ENCODE measurements at regions not wholly inside any gene's neighbourhood (a gene's known extent, or its start where the extent isn't known, plus 50 kb on each side); places are given as distances from the start of the nearest gene placed in this dataset.

DNA sequence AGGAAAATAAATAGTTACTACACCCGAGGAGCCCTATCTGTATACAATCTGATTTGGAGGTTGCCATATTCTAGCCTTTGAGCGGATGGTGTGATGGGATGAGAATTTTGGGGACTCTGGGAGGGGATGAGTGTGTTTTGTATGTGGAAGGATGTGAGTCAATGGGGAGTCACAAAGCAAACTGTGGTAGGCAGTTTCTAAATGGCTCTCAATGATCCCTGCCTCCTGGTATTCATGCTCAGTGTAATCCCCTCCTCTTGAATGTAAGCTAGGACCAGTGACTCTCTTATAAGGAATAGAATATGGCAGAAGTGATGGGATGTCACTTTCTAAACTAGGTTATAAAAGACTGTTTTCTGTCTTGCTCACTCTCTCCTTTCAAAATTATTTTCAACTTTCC, 205.7 kb upstream of the RIOK2 start:
- CTCF ChIA-PET: no interaction called here
- POLR2A ChIA-PET: no interaction called here

DNA sequence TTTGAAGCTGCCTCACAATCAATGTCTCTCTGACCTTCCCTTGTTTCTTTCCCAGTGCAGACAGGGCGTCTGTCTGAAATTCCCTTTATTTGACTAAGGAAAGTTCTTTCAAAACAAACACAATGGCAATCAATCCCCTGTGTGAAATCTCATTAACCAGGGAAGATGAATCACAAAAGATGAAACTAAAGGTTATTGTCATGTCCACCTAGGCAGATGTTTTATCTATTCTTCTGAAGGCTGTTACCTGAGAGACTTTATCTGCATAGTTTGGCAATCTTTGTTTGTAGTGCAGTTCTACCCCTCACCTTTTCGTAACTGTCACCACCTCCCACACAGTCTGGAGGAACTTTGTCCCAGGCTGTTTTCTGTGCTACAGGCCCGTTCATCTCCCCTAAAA, 217.5 kb upstream of the RIOK2 start:
- CTCF ChIA-PET: no interaction called here
- POLR2A ChIA-PET: no interaction called here

DNA sequence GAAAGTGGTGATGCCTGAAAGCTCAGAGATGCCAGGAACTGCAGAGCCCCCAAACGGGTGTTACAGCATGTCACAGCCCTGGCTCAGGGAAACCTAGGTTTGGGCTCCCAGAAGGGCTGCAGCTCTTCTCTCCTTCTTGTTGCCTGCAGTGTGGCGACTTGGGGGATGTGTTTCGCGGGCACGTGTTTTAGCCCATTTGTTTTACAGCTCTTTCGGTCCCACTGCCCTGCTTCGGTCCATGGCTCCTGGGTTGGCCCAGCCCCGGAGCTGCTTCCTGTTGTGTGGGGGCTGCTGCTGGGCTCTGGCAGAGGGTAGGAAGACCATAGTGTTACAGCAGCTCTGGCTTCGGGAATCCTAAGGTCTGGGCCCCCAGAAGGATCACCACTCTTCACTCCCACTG, 222.9 kb upstream of the RIOK2 start:
- CTCF ChIA-PET: no interaction called here
- POLR2A ChIA-PET: no interaction called here

DNA sequence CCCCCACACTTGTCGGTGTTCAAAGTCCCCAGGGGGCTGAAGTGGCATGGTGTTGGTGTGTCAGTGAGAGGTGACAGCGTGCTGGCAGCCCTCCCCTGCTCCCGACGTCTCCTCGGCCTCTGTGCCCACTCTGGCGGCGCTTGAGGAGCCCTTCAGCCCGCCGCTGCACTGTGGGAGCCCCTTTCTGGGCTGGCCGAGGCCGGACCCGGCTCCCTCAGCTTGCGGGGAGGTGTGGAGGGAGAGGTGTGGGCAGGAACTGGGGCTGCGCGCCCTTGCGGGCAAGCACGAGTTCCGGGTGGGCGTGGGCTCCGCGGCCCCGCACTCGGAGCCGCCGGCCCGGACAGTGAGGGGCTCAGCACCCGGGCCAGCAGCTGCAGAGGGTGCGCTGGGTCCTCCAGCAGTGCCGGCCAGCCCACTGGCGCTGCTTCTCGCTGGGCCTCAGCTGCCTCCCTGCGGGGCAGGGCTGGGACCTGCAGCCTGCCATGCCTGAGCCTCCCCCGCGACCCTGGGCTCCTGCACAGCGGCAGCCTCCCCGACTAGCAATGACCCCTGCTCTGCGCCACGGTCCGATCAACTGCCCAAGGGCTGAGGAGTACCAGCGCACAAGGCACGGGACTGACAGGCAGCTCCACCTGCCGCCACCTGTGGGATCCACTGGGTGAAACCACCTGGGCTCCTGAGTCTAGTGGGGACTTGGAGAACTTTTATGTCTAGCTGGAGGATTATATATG, 224.1 kb upstream of the RIOK2 start:
- ChIA-PET CTCF (no interaction called here), POLR2A (no interaction called here)

DNA sequence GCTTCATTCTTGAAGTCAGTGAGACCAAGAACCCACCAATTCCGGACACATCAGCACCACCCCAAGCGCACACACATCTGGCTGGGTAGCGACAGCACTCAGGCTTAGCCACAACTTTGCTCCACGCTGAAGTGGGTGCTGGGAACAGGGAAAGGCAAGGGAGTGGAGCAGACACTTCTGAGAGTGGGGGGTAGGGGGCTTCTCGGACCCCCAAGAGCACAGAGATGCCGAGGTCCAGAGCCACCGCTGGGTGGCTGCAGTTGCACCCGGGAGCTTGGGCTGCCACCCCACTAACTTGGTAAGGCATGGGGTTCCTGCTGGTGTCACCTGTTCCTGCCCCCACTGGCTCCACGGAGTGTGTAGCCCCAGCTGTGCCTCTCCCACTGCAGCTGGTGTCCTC, 225.3 kb upstream of the RIOK2 start:
- ChIA-PET CTCF (no interaction called here), POLR2A (no interaction called here)

DNA sequence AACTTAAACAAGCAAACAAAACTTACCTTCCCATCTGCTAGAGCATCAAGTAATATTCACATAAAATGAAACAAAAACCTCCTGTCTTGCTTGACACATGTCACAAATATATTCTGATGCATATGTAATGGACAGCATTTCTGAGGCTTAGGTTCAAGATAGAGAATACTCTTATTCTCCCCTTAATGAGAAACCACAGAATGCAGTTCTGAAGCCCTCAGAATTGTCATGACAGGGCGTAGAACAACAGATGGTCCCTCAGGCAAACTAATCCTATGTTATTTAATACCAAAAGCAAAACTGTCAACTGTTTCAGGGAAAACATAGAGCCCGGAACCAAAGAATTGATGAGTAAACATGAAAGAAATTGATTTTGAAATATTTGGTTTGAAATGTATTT, 229.9 kb upstream of the RIOK2 start:
- POLR2A ChIA-PET: no interaction called here
- CTCF ChIA-PET: no interaction called here

DNA sequence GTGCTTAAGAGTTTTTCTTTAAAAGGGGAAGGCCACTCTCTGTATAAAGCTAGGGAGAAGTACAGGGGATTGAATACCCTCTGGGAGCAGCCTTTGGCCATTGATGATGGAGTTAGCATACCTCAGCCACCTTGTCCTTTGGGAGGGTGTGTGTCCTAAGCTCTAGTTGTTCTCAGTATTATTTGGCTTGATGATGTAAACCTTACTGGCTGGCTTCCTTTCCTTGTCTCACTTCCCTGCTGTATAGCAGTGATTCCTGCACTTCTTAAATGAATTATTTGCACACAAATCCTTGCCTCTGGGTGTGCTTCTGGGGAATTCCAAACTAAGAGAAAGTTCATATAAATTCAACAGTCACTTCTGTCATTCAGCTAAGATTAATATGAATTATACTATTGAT, 234.9 kb upstream of the RIOK2 start:
- CTCF ChIA-PET: no interaction called here

DNA sequence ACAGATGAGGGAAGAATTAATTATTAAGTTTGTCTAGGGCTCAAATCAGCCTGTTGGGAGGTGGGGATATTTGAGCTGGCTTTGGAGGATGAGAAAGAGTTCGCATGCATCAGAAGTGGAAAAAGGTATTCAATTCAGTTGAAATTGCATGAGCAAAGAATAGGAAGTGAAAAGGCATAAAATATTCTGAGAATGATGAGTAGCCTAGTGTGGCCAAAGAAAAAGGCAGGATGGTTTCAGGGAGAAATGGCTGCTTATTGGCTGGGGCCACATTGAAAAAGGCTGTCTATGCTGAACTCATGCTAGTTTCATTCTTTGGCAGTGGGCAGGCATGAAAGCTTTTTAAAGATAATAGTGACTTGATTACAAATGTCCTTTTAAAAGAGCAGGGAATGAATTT, 235.4 kb upstream of the RIOK2 start:
- ChIA-PET POLR2A (no interaction called here), CTCF (no interaction called here)

More for the DNA sequence above, 234.9 kb upstream of the RIOK2 start:
- POLR2A ChIA-PET: no interaction called here

DNA sequence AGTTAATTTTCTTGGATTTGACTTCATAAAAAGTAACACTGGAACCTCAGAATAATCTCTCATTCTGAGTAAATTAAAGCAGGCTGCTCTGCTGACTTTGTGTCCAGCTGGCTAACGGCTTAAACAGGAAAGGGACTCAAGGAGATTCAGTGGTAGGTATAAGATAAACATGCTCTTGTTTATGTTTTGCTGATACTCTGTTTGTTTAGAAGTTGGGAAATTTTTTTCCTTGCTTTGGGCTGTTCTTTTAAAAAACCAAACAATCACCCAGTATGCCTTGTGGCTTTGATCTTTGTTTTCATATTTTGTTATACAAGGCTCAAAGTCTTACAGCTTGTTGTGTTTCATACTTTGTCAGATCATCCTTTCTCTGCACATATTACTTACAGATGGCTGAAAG, 237.6 kb upstream of the RIOK2 start:
- CTCF ChIA-PET: no interaction called here
- POLR2A ChIA-PET: no interaction called here

DNA sequence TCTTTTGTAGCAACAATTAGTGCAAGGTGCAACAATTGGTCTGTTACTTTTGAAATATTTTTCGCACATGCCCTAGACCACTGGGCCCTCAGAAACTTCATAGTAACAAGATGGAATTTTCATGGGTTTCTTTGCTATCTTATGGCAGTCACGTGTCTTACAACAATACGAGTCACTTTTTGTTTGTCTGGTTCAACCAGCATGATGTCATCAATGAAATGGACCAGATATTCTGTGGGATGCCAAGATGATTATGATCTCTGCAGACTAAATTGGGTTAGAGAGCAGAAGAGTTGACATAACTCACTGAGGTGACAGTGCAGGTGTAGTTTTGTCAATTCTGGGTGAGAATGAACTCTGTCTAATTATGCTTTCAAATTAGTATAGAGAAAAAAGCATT, 239.6 kb upstream of the RIOK2 start:
- CTCF ChIA-PET: no interaction called here
- POLR2A ChIA-PET: no interaction called here

DNA sequence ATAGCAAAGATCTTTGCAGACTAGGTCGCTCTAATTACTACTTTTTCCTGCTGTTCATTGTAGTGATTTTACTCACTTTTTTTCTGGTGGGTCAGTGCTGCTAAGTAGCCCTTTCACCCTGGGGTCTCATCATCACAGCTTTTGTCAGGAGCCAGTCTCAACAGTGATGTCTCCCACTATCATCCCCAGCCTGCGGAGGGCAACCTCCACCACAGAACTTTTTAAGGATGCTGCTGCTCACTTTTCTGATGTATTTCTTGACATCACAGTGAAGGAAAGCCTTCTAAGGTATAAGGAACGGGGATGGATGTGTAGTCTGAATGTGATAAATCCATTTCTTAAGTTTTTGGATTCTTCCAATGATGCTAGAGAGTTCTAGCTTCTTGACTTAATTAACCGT, 242.5 kb upstream of the RIOK2 start:
- ChIA-PET CTCF (no interaction called here), POLR2A (no interaction called here)

DNA sequence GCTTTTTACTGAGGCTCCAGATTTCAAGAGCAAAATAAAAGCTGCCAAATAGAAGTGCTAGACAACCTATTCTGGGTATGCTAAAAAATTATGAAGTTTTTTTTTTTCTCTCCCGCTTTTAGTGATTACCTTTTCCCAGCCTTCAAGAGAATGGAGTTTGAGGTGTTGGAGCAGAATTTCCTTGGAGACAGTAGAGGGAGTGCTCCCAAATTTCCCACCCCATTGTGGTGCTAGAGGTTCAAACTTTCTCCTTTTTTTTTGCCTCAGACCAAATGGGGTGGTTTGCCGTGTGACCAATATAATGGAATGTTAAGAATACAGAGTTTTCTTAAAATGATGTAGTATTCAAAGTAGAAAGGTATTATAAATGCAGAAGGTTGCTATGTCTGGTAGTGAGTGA, 244.2 kb upstream of the RIOK2 start:
- POLR2A ChIA-PET: no interaction called here
- CTCF ChIA-PET: no interaction called here

DNA sequence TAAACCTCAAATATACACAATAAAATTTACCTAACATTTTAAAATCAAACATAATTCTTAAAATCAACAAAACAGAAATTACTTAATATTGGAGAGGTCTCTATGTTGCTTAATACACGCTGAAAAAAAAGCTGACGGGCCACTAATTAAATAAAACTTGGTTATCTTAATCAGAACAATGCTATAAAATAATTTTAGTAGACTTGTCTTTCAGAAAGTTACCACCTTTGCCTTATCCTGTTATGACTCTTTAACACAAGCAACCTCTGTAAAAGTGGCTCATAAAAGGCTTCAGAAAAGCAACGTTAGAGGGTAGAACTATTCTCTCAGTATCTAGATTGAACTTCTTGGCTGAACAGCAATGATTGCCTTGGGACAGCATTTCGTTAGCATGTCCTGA, 251.0 kb upstream of the RIOK2 start:
- CTCF ChIA-PET: no interaction called here

DNA sequence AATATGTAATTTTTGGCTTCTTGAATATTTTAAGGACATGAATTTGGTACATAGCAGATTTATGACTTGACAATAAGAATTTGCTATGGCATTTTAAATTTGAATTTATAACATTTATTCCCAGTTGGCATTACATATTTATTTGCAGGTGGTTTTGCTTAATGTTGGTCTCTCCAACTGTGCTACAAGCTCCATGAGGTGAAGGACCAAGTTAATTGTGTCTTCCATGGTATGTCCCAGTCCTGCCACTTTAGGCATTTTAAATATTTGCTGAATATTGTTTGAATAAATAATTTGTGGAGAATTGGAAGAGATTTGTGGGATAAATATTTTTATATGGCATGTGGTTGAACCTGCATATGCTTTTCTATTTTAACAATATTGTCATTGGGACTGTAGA, 253.4 kb upstream of the RIOK2 start:
- ChIA-PET CTCF (no interaction called here), POLR2A (no interaction called here)

More for the DNA sequence above, 251.0 kb upstream of the RIOK2 start:
- POLR2A ChIA-PET: no interaction called here

DNA sequence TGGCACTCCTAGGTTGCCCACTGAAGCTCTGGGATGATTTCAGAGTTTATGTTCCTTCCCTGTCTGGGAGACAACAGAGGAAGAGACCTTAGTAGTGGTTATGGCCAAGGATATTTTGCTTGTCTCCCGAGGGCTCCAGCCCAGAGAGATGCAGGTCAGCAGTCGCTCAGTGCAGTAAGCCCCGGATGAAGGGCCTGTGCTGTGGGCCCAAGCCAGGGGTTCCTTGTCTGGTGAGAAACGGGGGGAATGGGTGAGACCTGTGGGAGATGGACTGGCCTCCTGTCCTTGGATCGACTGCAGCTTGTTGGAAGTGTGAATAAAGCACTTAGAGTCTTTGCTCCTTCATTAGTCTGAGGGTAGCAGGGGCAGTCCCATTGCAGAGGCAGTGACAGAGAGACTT, 260.7 kb upstream of the RIOK2 start:
- POLR2A ChIA-PET: no interaction called here
- CTCF ChIA-PET: no interaction called here

DNA sequence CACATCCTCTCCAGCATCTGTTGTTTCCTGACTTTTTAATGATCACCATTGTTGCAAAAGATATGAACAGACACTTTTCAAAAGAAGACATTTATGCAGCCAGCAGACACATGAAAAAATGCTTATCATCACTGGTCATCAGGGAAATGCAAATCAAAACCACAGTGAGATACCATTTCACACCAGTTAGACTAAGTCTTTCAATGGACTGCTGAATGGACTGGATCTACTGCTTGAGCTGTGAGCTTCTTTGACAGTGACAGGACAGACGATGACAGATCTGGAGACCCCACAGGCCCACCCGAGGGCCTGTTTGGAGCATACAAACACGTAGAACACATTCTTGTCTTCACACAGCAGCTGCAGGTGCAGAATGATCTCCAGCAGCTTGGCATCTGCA, 266.1 kb upstream of the RIOK2 start:
- CTCF ChIA-PET: no interaction called here
- POLR2A ChIA-PET: no interaction called here

DNA sequence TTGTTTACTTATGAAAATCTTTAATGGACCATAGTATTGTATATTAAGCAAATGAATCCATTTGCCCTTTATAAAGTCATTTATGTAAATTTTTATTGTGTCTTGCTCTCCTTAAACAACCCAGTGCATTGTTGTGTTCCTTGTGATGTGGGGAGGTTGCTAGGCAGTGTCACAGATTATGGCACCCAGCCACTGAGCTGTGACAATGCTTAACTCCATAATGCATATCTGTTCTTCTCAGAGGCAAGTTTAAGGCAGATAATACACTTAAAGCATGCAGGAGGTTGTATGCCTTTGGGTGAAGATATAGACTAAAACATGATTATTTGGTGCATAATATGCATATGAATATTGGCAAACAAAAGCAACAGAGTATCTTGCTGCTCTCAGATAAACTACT, 269.6 kb upstream of the RIOK2 start:
- POLR2A ChIA-PET: no interaction called here
- CTCF ChIA-PET: no interaction called here

DNA sequence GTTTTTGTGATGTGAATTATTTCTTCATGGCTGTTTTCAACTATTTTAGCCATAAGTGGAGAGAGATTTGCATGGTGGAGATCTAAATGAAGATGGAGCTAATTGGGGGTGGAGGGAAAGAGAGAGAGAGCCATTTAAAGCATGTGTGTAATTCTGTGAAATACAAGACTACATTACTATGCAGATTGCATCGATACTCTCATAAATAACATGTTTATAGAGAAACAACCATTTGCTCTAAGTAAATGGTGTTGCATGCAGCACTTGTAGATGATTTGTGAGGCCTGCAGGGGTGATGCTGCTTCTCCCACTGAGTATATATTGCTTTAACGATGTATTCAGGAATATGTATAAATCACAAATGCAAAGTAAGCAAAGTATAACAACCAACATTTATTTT, 270.2 kb upstream of the RIOK2 start:
- ChIA-PET POLR2A (no interaction called here), CTCF (no interaction called here)

DNA sequence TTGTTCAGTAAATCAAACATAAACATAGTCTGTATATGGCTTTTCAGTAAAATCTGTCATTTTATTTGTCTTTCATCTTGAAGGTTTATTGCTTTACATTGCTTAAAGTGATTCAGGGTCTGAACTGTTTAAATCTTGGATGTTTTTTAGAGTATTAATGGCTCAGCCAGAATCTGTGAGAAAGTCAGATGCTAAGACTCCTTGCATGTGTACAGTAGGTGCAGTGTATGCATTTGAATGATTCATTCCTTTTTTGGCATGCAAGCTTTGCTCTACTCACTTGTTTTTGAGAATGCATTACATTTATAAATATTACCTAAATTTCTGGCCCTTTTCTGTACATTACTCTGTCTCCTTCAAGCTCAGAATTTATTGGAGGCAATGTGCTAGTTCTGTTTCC, 271.0 kb upstream of the RIOK2 start:
- ChIA-PET POLR2A (no interaction called here), CTCF (no interaction called here)

DNA sequence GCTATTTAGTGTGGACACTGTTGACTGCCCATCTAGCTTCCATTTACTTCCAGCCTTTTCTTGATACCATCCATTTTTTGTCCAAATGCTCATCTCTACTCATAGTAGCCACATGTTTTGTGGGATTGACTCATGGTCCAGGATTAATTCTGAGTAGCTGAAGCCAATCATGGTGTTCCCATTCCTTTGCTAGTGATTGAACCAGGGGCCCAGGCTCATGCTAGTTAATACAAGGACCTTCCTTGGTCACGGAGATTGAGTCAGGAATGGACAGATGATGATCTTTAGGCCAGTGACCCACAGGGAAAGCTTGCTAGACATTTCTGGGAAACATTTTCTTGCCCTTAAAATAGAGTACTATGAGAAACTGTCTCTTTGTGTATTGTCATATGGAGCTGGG, 272.9 kb upstream of the RIOK2 start:
- POLR2A ChIA-PET: no interaction called here
- CTCF ChIA-PET: no interaction called here

DNA sequence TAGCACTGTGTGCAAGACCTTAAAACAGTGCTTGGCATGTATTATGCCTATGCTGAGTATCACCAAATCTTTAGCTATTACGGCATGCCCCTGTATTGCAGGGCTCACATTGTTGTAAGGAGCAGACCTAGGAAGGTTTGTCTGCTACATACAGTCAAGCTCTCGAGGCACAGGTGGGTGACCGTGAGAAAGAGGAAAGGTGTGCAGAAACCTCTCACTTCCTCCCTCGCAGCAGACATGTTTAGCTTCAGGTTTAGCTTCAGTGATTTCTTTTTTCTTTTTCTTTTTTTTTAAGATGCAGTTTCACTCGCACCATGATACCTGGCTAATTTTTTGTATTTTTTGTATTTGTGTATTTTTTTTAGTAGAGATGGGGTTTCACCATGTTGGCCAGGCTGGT, 275.8 kb upstream of the RIOK2 start:
- ChIA-PET POLR2A (no interaction called here), CTCF (no interaction called here)

DNA sequence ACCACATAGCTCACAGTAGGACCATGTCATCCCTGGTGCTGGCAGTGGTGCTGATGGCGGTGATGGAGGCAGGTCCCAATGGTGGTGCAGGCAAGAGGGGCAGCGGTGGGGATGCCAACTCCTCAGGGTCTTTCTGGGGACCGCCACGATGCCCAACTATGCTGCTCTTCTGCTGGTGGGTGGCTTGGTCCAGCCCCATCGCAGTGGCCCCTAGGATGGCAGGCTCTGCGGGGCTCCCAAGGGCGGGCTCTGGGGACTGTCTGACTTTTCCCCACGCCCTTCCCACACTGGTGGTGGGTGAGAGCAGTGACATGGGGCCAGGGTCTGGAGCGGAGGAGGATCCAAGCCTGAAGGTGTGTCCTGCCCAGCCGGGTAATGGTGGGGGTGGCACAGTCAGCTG, 288.9 kb upstream of the RIOK2 start:
- ChIA-PET CTCF (no interaction called here), POLR2A (no interaction called here)

DNA sequence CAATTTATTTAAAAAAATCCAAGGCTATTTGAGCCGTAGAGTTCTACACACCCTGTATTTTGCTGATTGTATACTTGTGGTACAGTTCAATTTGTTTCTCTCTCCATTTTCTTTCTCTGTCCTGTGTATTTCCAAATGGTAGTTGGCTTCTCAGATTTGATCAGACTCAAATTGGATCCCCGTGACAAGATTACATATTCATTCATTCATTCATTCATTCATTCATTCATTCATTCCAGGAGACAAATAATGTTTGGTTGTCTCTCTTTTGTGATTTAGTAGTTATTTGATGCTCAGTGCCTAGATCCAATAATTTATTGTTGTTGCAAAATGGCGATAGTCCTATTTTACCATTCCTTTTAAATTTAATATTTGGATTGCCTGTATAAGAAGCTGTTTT, 292.8 kb upstream of the RIOK2 start:
- POLR2A ChIA-PET: no interaction called here
- CTCF ChIA-PET: no interaction called here

All from activated CD8-positive, alpha-beta memory T cell treated with anti-CD3 and anti-CD28 coated beads for 36 hours (primary cell).